Mucosa of rectum (tissue), 2 donors: ENCODE measurements at regions not wholly inside any gene's neighbourhood (a gene's known extent, or its start where the extent isn't known, plus 50 kb on each side); places are given as distances from the start of the nearest gene placed in this dataset.

Experiments
- H3K27ac ChIP-seq, 2 donors: one replicate each; pipeline ENCODE4 v1.7.0; 2013; ENCODE audit warnings: inconsistent platforms in 2 of 2, low read depth in 2 of 2, low read length in 2 of 2
- H3K27me3 ChIP-seq, 2 donors: one replicate each; pipeline ENCODE4 v1.7.0; 2013; ENCODE audit warnings: low read length in 2 of 2; ENCODE audit not compliant: control insufficient read depth in 2 of 2, insufficient read depth in 2 of 2
- H3K36me3 ChIP-seq, 2 donors: one replicate each; pipeline ENCODE4 v1.7.0; 2013; ENCODE audit warnings: low read length in 2 of 2; ENCODE audit not compliant: control insufficient read depth in 2 of 2, insufficient read depth in 2 of 2
- H3K4me1 ChIP-seq, 2 donors: one replicate each; pipeline ENCODE4 v1.7.0; 2013; ENCODE audit warnings: low read length in 2 of 2, mild to moderate bottlenecking in 1 of 2; ENCODE audit not compliant: control insufficient read depth in 2 of 2, insufficient read depth in 2 of 2
- H3K4me3 ChIP-seq, 2 donors: one replicate each; pipeline ENCODE4 v1.7.0; 2013; ENCODE audit warnings: low read length in 2 of 2
- H3K9ac ChIP-seq, 2 donors: one replicate each; pipeline ENCODE4 v1.7.0; 2013; ENCODE audit warnings: low read length in 2 of 2, low read depth in 1 of 2, mild to moderate bottlenecking in 1 of 2
- H3K9me3 ChIP-seq, 2 donors: one replicate each; pipeline ENCODE4 v1.7.0; 2013; ENCODE audit warnings: low read length in 2 of 2; ENCODE audit not compliant: control insufficient read depth in 2 of 2
- donor health status: healthy.
- donor health status: Normal muscosa, but diverticular disease.

DNA sequence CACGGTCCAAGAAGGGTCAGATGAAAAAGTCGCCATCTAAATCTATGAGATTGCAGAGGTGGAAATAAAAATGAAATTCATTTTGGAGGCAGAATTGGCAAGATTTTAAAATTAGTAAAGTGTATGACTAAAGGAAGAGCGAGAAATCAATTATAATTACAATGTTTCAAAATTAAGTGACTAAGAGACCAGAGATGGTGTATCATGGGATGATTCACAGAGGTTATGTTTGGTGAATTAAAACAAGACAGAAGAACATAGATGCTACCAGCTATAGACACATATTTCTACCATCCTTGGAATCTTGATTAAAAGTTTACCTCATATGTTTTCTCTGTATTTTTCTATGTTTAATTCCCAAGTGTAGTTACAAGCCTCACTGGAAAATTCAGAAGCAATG lies 308.9 kb upstream of the DNAJC19 start:
- no peaks in the 10 kb centered on the region for H3K4me1 ChIP-seq
- H3K36me3 ChIP-seq = no peaks in the 10 kb centered on the region
- no peak overlapping the region for H3K9ac ChIP-seq
- no peak overlapping the region for H3K27ac ChIP-seq
- no peak overlapping the region for H3K4me3 ChIP-seq
- no peaks in the 10 kb centered on the region for H3K27me3 ChIP-seq
- no peaks in the 10 kb centered on the region for H3K9me3 ChIP-seq

DNA sequence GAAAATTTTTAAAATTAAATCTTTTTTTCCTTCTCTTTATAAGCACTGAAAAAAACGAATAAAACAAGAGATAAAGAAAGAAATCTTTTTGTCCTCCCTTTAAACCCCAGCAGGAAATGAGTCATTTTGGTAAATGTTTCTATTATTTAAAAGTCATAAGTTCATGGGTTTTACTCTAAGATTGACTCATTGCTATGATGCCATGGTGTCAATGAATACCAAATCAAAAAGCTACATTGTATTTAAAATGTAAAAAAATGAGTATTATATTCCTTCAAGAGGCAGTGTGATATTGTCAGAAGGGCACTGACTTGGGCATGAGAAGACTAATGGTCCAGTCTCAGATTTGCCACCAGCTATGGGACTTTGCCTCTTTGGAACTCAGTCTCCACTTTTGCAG lies 303.4 kb upstream of the DNAJC19 start:
- Histone ChIP-seq H3K36me3 (no peaks in the 10 kb centered on the region), H3K27me3 (no peaks in the 10 kb centered on the region), H3K4me1 (no peaks in the 10 kb centered on the region), H3K4me3 (no peak overlapping the region), H3K9me3 (no peaks in the 10 kb centered on the region), H3K9ac (no peak overlapping the region), H3K27ac (no peak overlapping the region)

DNA sequence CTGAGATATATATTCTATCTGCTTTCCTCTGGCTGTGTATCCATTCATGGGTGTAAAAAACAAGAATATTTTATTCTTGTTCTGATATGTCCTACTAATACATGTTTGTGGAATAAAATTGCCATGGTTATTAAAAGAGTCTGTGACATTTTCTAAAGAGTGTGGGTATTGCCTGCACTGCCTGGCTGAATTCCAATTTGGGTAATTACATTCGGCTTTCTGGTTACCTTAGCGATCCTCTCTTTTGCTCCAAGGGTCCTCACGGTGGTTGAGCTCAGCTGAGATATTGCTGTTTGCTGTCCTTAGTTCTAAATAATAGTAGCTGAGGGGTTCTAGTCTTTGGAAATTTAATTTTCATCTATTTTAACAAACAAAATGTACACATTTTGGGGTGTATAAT lies 301.4 kb upstream of the DNAJC19 start:
- Histone ChIP-seq H3K4me3 (no peak overlapping the region), H3K27me3 (no peaks in the 10 kb centered on the region), H3K27ac (no peak overlapping the region), H3K9me3 (no peaks in the 10 kb centered on the region), H3K36me3 (no peaks in the 10 kb centered on the region), H3K9ac (no peak overlapping the region), H3K4me1 (no peaks in the 10 kb centered on the region)

GRCh38 chr3:181289306-181289705 lies 299.8 kb upstream of the DNAJC19 start:
- no peak overlapping the region for H3K4me3 ChIP-seq
- H3K4me1 ChIP-seq = no peaks in the 10 kb centered on the region
- H3K27ac ChIP-seq = no peak overlapping the region
- H3K9ac ChIP-seq = no peak overlapping the region
- no peaks in the 10 kb centered on the region for H3K27me3 ChIP-seq
- no peaks in the 10 kb centered on the region for H3K9me3 ChIP-seq
- no peaks in the 10 kb centered on the region for H3K36me3 ChIP-seq

DNA sequence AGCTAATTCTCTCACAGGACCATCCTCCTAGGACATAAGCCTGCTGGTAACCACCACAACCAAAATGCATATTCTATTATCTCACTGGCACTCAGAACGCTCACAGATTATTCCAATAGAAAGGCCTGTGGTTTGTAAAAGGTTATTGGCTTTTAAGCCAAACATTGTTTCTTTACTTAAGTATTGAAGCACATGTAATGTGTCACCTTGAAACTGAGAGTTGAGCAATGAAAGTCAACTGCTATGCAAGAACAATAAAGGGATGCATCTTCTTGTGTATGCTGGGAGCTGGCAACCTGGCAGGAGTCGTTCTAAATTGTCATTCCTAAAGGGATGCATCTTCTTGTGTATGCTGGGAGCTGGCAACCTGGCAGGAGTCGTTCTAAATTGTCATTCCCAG lies 298.6 kb upstream of the DNAJC19 start:
- H3K4me1 ChIP-seq = no peaks in the 10 kb centered on the region
- no peak overlapping the region for H3K27ac ChIP-seq
- H3K27me3 ChIP-seq = no peaks in the 10 kb centered on the region

GRCh38 chr3:181279239-181279565 lies 289.7 kb upstream of the DNAJC19 start:
- no peaks in the 10 kb centered on the region for H3K9me3 ChIP-seq
- no peaks in the 10 kb centered on the region for H3K36me3 ChIP-seq
- H3K4me3 ChIP-seq = no peak overlapping the region
- H3K4me1 ChIP-seq = no peaks in the 10 kb centered on the region
- H3K27me3 ChIP-seq = no peaks in the 10 kb centered on the region
- no peak overlapping the region for H3K9ac ChIP-seq
- H3K27ac ChIP-seq = no peak overlapping the region

More for the DNA sequence above, 298.6 kb upstream of the DNAJC19 start:
- H3K36me3 ChIP-seq = no peaks in the 10 kb centered on the region
- H3K4me3 ChIP-seq = no peak overlapping the region
- no peak overlapping the region for H3K9ac ChIP-seq
- no peaks in the 10 kb centered on the region for H3K9me3 ChIP-seq

DNA sequence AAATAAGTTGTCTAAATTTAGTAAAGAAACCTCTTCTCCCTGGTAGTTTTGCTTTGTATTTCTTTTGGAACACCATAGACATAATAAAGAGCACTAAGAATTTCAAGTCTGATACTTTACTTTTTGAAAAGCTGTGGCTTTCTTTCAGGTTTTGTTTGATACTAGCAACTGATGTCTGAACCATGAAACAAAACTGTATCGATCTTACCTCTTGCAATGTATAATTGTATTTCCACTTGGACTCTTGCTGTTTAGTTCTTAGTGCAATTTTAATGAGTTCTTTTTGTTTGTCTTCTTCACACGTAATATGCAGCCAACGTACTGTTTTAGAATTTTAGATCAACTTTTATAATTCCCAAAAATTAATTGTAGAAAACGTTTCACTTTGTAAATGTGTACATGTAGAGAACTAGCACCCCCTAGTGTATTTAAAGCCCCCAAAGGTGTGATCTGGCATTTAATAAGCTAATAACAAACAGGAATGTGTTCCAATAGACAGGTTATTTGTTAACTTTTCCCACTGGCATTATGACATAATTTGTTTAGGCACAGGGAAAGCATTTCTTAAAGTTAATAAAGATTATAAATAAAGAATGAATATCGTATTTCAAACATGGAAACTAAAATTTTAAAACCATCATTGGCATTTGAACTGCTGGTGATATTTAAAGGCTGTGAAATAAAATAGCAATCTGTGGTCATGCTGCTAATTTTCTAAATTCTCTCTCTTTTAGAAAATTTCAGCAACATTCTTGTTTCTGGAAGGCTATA lies 289.1 kb upstream of the DNAJC19 start:
- no peaks in the 10 kb centered on the region for H3K9me3 ChIP-seq
- H3K9ac ChIP-seq = no peak overlapping the region
- H3K27me3 ChIP-seq = no peaks in the 10 kb centered on the region
- no peak overlapping the region for H3K4me3 ChIP-seq
- H3K27ac ChIP-seq = no peak overlapping the region
- no peaks in the 10 kb centered on the region for H3K4me1 ChIP-seq
- H3K36me3 ChIP-seq = no peaks in the 10 kb centered on the region

GRCh38 chr3:181276358-181276896 lies 286.9 kb upstream of the DNAJC19 start:
- no peak overlapping the region for H3K9ac ChIP-seq
- H3K36me3 ChIP-seq = no peaks in the 10 kb centered on the region
- H3K4me3 ChIP-seq = no peak overlapping the region
- H3K27me3 ChIP-seq = no peaks in the 10 kb centered on the region
- no peaks in the 10 kb centered on the region for H3K9me3 ChIP-seq
- H3K4me1 ChIP-seq = no peaks in the 10 kb centered on the region
- no peak overlapping the region for H3K27ac ChIP-seq

DNA sequence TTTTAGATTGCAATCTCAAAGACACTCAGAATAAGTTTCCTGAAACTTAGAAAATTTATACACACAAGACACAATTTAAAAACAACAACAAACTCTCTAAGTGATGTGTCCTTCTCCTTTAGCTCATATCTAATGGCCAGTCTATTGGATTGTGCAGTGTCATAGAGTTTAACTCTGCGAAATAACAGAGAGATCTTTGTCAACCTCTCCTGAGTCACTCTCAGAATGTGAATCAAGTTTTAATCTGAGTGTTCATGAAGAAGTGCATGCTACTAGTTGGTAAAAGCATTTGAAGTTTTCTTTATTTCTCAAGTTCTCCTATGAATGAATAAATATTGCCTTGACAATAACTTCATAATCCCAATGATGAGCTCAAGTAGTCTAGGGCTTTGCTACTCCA lies 284.5 kb upstream of the DNAJC19 start:
- Histone ChIP-seq H3K4me1 (no peaks in the 10 kb centered on the region), H3K36me3 (no peaks in the 10 kb centered on the region), H3K9me3 (no peaks in the 10 kb centered on the region), H3K27me3 (no peaks in the 10 kb centered on the region), H3K27ac (no peak overlapping the region), H3K4me3 (no peak overlapping the region), H3K9ac (no peak overlapping the region)

GRCh38 chr3:181267312-181267711 lies 277.8 kb upstream of the DNAJC19 start:
- Histone ChIP-seq H3K27me3 (no peaks in the 10 kb centered on the region), H3K9me3 (no peaks in the 10 kb centered on the region), H3K36me3 (no peaks in the 10 kb centered on the region), H3K4me1 (no peaks in the 10 kb centered on the region), H3K9ac (no peak overlapping the region), H3K27ac (no peak overlapping the region), H3K4me3 (no peak overlapping the region)
